ENCODE measurements at regions not wholly inside any gene's neighbourhood (a gene's known extent, or its start where the extent isn't known, plus 50 kb on each side); places are given as distances from the start of the nearest gene placed in this dataset.

DNA sequence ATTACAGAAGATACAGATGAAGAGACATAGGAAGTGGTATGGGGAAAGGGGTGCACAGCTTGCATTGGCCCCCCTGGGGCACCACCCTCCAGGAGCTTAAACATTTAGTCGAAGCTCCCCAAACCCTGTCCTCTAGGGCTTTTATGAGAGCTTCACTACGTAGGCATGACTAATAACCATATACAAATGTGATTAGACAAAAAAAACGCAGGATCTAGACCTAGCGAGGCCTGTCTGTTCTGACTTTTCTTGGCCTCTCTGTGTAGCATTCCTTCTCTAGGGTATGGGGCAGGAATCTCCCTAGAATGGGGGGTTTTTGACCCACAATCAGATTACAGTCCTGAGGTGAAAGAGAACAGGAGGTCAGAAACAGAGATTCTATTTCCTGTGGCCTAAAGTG is 293.7 kb upstream of the GALNTL6 start:
- H3K9me2 ChIP-seq (ENCODE audit: insufficient read depth, low read length): no peaks in the 10 kb centered on the region
- no peak overlapping the region for H3K9ac ChIP-seq (ENCODE audit: low read length)
- no peaks in the 10 kb centered on the region for H3K79me2 ChIP-seq (replicated peaks; ENCODE audit: insufficient read depth, low read length)
- TF ChIP-seq, protein P1, sequence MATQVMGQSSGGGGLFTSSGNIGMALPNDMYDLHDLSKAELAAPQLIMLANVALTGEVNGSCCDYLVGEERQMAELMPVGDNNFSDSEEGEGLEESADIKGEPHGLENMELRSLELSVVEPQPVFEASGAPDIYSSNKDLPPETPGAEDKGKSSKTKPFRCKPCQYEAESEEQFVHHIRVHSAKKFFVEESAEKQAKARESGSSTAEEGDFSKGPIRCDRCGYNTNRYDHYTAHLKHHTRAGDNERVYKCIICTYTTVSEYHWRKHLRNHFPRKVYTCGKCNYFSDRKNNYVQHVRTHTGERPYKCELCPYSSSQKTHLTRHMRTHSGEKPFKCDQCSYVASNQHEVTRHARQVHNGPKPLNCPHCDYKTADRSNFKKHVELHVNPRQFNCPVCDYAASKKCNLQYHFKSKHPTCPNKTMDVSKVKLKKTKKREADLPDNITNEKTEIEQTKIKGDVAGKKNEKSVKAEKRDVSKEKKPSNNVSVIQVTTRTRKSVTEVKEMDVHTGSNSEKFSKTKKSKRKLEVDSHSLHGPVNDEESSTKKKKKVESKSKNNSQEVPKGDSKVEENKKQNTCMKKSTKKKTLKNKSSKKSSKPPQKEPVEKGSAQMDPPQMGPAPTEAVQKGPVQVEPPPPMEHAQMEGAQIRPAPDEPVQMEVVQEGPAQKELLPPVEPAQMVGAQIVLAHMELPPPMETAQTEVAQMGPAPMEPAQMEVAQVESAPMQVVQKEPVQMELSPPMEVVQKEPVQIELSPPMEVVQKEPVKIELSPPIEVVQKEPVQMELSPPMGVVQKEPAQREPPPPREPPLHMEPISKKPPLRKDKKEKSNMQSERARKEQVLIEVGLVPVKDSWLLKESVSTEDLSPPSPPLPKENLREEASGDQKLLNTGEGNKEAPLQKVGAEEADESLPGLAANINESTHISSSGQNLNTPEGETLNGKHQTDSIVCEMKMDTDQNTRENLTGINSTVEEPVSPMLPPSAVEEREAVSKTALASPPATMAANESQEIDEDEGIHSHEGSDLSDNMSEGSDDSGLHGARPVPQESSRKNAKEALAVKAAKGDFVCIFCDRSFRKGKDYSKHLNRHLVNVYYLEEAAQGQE (IDR thresholded peaks at IDR 0.05; ENCODE audit: borderline replicate concordance): no peak
- TF ChIP-seq EZH2 (IDR thresholded peaks at IDR 0.05; ENCODE audit: borderline replicate concordance, insufficient read depth, low read length, poor library complexity, severe bottlenecking): no peak
- no peak for TF ChIP-seq POLR2AphosphoS5 (IDR thresholded peaks at IDR 0.05)
- no peak for TF ChIP-seq EP300 (conservative IDR thresholded peaks at IDR 0.05; ENCODE audit: poor library complexity, severe bottlenecking)
- TF ChIP-seq TAF1 (IDR thresholded peaks at IDR 0.05; ENCODE audit: low read depth): no peak
- TF ChIP-seq MXI1 (conservative IDR thresholded peaks at IDR 0.05; ENCODE audit: poor library complexity, severe bottlenecking): no peak
- no peak for TF ChIP-seq RAD21 (conservative IDR thresholded peaks at IDR 0.05)
- TF ChIP-seq SMC3 (conservative IDR thresholded peaks at IDR 0.05; ENCODE audit: poor library complexity): no peak
- TF ChIP-seq, protein P2, sequence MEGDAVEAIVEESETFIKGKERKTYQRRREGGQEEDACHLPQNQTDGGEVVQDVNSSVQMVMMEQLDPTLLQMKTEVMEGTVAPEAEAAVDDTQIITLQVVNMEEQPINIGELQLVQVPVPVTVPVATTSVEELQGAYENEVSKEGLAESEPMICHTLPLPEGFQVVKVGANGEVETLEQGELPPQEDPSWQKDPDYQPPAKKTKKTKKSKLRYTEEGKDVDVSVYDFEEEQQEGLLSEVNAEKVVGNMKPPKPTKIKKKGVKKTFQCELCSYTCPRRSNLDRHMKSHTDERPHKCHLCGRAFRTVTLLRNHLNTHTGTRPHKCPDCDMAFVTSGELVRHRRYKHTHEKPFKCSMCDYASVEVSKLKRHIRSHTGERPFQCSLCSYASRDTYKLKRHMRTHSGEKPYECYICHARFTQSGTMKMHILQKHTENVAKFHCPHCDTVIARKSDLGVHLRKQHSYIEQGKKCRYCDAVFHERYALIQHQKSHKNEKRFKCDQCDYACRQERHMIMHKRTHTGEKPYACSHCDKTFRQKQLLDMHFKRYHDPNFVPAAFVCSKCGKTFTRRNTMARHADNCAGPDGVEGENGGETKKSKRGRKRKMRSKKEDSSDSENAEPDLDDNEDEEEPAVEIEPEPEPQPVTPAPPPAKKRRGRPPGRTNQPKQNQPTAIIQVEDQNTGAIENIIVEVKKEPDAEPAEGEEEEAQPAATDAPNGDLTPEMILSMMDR (IDR thresholded peaks at IDR 0.05; ENCODE audit: poor library complexity, severe bottlenecking): no peak
- no peaks in the 10 kb centered on the region for H4K20me1 ChIP-seq (ENCODE audit: insufficient read depth)
- H3F3A ChIP-seq (ENCODE audit: insufficient read depth, low read length, poor library complexity, severe bottlenecking): no peaks in the 10 kb centered on the region
- H3K4me3 ChIP-seq (ENCODE audit: low read length): no peak overlapping the region
- no peak overlapping the region for H3K27ac ChIP-seq (ENCODE audit: low read length)
- H3K4me2 ChIP-seq (ENCODE audit: low read length): no peak overlapping the region
- no peaks in the 10 kb centered on the region for H3K36me3 ChIP-seq (ENCODE audit: insufficient read depth, low read length)
- no peaks in the 10 kb centered on the region for H3K9me3 ChIP-seq (ENCODE audit: low read length)
- no peak overlapping the region for H2AFZ ChIP-seq (ENCODE audit: low read depth, low read length)
- no peaks in the 10 kb centered on the region for H3K27me3 ChIP-seq (ENCODE audit: insufficient read depth, low read depth, low read length)

DNA sequence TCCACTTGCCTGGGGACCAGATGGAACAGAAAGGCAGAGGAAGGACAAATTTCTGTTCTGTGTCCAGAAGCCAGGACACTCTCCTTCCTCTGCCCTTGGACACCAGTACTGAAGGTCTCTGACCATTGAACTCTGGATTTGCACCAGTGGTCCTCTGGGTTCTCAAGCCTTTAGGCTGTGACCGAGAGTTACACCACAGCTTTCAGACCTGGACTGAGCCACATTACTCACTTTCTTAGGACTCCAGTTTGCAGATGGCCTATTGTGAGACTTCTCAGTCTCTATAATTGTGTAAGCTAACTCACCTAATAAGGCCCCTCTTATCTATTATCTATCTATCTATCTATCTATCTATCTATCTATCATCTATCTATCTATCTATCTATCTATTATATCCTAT is 295.3 kb upstream of the GALNTL6 start:
- H2AFZ ChIP-seq (ENCODE audit: low read depth, low read length): no peak overlapping the region
- H3K4me3 ChIP-seq (ENCODE audit: low read length): no peak overlapping the region
- no peaks in the 10 kb centered on the region for H3K79me2 ChIP-seq (replicated peaks; ENCODE audit: insufficient read depth, low read length)
- H3K4me2 ChIP-seq (ENCODE audit: low read length): no peak overlapping the region
- H4K20me1 ChIP-seq (ENCODE audit: insufficient read depth): no peaks in the 10 kb centered on the region
- TF ChIP-seq SMC3 (conservative IDR thresholded peaks at IDR 0.05; ENCODE audit: poor library complexity): no peak
- TF ChIP-seq MXI1 (conservative IDR thresholded peaks at IDR 0.05; ENCODE audit: poor library complexity, severe bottlenecking): no peak
- TF ChIP-seq POLR2AphosphoS5 (IDR thresholded peaks at IDR 0.05): no peak
- TF ChIP-seq, protein P2 (IDR thresholded peaks at IDR 0.05; ENCODE audit: poor library complexity, severe bottlenecking): no peak
- no peaks in the 10 kb centered on the region for H3F3A ChIP-seq (ENCODE audit: insufficient read depth, low read length, poor library complexity, severe bottlenecking)
- H3K9me3 ChIP-seq (ENCODE audit: low read length): no peaks in the 10 kb centered on the region
- no peaks in the 10 kb centered on the region for H3K9me2 ChIP-seq (ENCODE audit: insufficient read depth, low read length)
- H3K27me3 ChIP-seq (ENCODE audit: insufficient read depth, low read depth, low read length): no peaks in the 10 kb centered on the region
- no peak overlapping the region for H3K9ac ChIP-seq (ENCODE audit: low read length)
- H3K36me3 ChIP-seq (ENCODE audit: insufficient read depth, low read length): no peaks in the 10 kb centered on the region
- H3K27ac ChIP-seq (ENCODE audit: low read length): no peak overlapping the region
